Neural progenitor cell (in vitro differentiated cells): ENCODE measurements at regions not wholly inside any gene's neighbourhood (a gene's known extent, or its start where the extent isn't known, plus 50 kb on each side); places are given as distances from the start of the nearest gene placed in this dataset.
A peak's percentile ranks its signal among the peaks of the same experiment; 100 is the strongest.

Source experiments
- DNase-seq: peaks from one replicate; pipeline ENCODE4 v3.0.0-alpha.2; 2016; ENCODE audit warnings: low spot score
- H2AFZ ChIP-seq: fragments of 200-600 bp; sonication (generic); replicated peaks from 2 replicates; pipeline ENCODE4 v1.6.1; 2016; ENCODE audit warnings: antibody characterized with exemption
- H3F3A ChIP-seq: fragments of 200-600 bp; sonication (generic); 2 replicates; pipeline ENCODE4 v1.6.1; 2016; ENCODE audit warnings: antibody characterized with exemption, low read depth
- H3K27ac ChIP-seq: fragments of 200-600 bp; sonication (generic); 2 replicates; pipeline ENCODE4 v1.5.1; 2016; ENCODE audit warnings: mild to moderate bottlenecking
- H3K27me3 ChIP-seq: fragments of 200-600 bp; sonication (generic); 2 replicates; pipeline ENCODE4 v1.6.1; 2016; ENCODE audit warnings: mild to moderate bottlenecking, moderate library complexity
- H3K36me3 ChIP-seq: fragments of 200-600 bp; sonication (generic); 2 replicates; pipeline ENCODE4 v1.5.1; 2016
- H3K4me1 ChIP-seq: fragments of 200-600 bp; sonication (generic); 2 replicates; pipeline ENCODE4 v1.6.1; 2016; ENCODE audit warnings: mixed run types
- H3K4me2 ChIP-seq: fragments of 200-600 bp; sonication (generic); 2 replicates; pipeline ENCODE4 v1.6.1; 2016
- H3K4me3 ChIP-seq: fragments of 200-600 bp; sonication (generic); 2 replicates; pipeline ENCODE4 v1.5.1; 2016
- H3K79me2 ChIP-seq: fragments of 200-600 bp; sonication (generic); 2 replicates; pipeline ENCODE4 v1.6.1; 2016; ENCODE audit warnings: low read depth
- H3K9ac ChIP-seq: fragments of 200-600 bp; sonication (generic); 2 replicates; pipeline ENCODE4 v1.6.1; 2016
- H3K9me3 ChIP-seq: fragments of 200-600 bp; sonication (generic); 2 replicates; pipeline ENCODE4 v1.5.1; 2016; ENCODE audit warnings: low read depth
- H4K20me1 ChIP-seq: fragments of 200-600 bp; sonication (generic); 2 replicates; pipeline ENCODE4 v1.6.1; 2016; ENCODE audit warnings: low read depth
- H3K27ac Mint-ChIP-seq: 3 replicates; pipeline ENCODE4 v1.8.0; 2021; ENCODE audit warnings: mixed read lengths
- H3K27me3 Mint-ChIP-seq: 2 replicates; pipeline ENCODE4 v1.8.0; 2022; ENCODE audit warnings: low read depth, mild to moderate bottlenecking, inconsistent platforms, moderate library complexity, mixed read lengths; ENCODE audit not compliant: insufficient read depth
- H3K36me3 Mint-ChIP-seq: 3 replicates; pipeline ENCODE4 v1.8.0; 2021; ENCODE audit warnings: mixed read lengths
- H3K4me1 Mint-ChIP-seq: 3 replicates; pipeline ENCODE4 v1.8.0; 2021; ENCODE audit warnings: mixed read lengths
- H3K4me3 Mint-ChIP-seq: 3 replicates; pipeline ENCODE4 v1.8.0; 2021; ENCODE audit warnings: mild to moderate bottlenecking, moderate library complexity, mixed read lengths
- H3K9me3 Mint-ChIP-seq: 3 replicates; pipeline ENCODE4 v1.8.0; 2020; ENCODE audit warnings: mixed read lengths
- CTCF ChIP-seq: fragments of 200-600 bp; sonication (generic); IDR thresholded peaks from 2 replicates; pipeline ENCODE4 v1.5.1; 2017; ENCODE audit warnings: antibody characterized with exemption, mild to moderate bottlenecking
- EZH2 ChIP-seq: fragments of 200-600 bp; sonication (generic); IDR thresholded peaks from 2 replicates; pipeline ENCODE4 v1.6.1; 2017; ENCODE audit warnings: antibody characterized with exemption, mild to moderate bottlenecking, moderate library complexity
- EZH2phosphoT487 ChIP-seq: fragments of 200-600 bp; sonication (generic); IDR thresholded peaks from 2 replicates; pipeline ENCODE4 v1.6.1; 2017; ENCODE audit warnings: antibody characterized with exemption

GRCh38 chr10:85448716-85449115, 917.9 kb downstream of the GRID1 start:
- H3K27ac Mint-ChIP-seq: no peak overlapping the region
- no peak overlapping the region for H3K4me2 ChIP-seq
- no peak for DNase-seq

GRCh38 chr10:85454386-85454785, 912.2 kb downstream of the GRID1 start:
- peaks cover 4% of the 10 kb centered on the region for H3K9me3 Mint-ChIP-seq
- peaks cover 9% of the 10 kb centered on the region for H3K4me1 Mint-ChIP-seq
- no peak overlapping the region for H3K4me3 ChIP-seq
- H3K4me2 ChIP-seq: no peak overlapping the region
- no peaks in the 10 kb centered on the region for H3K79me2 ChIP-seq
- no peak overlapping the region for H2AFZ ChIP-seq
- H3K27me3 ChIP-seq: no peaks in the 10 kb centered on the region
- H3K4me1 ChIP-seq: peaks cover 3% of the 10 kb centered on the region
- H4K20me1 ChIP-seq: no peaks in the 10 kb centered on the region
- H3K36me3 Mint-ChIP-seq: peaks cover 2% of the 10 kb centered on the region
- H3K9ac ChIP-seq: no peak overlapping the region
- no peak overlapping the region for H3K27ac Mint-ChIP-seq
- no peak overlapping the region for H3K4me3 Mint-ChIP-seq
- DNase-seq: no peak
- no peaks in the 10 kb centered on the region for H3K9me3 ChIP-seq
- no peaks in the 10 kb centered on the region for H3K36me3 ChIP-seq
- H3K27ac ChIP-seq: no peak overlapping the region
- peaks cover 4% of the 10 kb centered on the region for H3K27me3 Mint-ChIP-seq
- no peaks in the 10 kb centered on the region for H3F3A ChIP-seq
- TF ChIP-seq EZH2: no peak

More at GRCh38 chr10:85448716-85449115, 917.9 kb downstream of the GRID1 start:
- Mint-ChIP-seq H3K9me3 (peaks cover 4% of the 10 kb centered on the region), H3K4me1 (peaks cover 4% of the 10 kb centered on the region), H3K27me3 (peaks cover 2% of the 10 kb centered on the region), H3K4me3 (no peak overlapping the region), H3K36me3 (peaks cover 2% of the 10 kb centered on the region)
- Histone ChIP-seq H2AFZ (no peak overlapping the region), H3K4me1 (no peaks in the 10 kb centered on the region), H3F3A (no peaks in the 10 kb centered on the region), H4K20me1 (no peaks in the 10 kb centered on the region), H3K36me3 (no peaks in the 10 kb centered on the region), H3K9me3 (no peaks in the 10 kb centered on the region), H3K79me2 (no peaks in the 10 kb centered on the region), H3K9ac (no peak overlapping the region), H3K27me3 (no peaks in the 10 kb centered on the region), H3K4me3 (no peak overlapping the region), H3K27ac (no peak overlapping the region)
- TF ChIP-seq EZH2: no peak
- TF ChIP-seq EZH2phosphoT487: no peak
- TF ChIP-seq CTCF: no peak

GRCh38 chr10:85457191-85457590, 909.4 kb downstream of the GRID1 start:
- H3K4me1 Mint-ChIP-seq: peaks cover 9% of the 10 kb centered on the region
- Histone ChIP-seq H3K36me3 (no peaks in the 10 kb centered on the region), H3K4me3 (no peak overlapping the region), H3K79me2 (no peaks in the 10 kb centered on the region), H2AFZ (no peak overlapping the region), H3K9ac (no peak overlapping the region), H3K27me3 (no peaks in the 10 kb centered on the region), H3K27ac (no peak overlapping the region), H3K4me2 (no peak overlapping the region), H3K4me1 (peaks cover 3% of the 10 kb centered on the region), H3F3A (no peaks in the 10 kb centered on the region), H4K20me1 (no peaks in the 10 kb centered on the region), H3K9me3 (no peaks in the 10 kb centered on the region)
- DNase-seq: peak; percentile 28
- TF ChIP-seq EZH2 (no peak), EZH2phosphoT487 (no peak), CTCF (no peak)
- no peaks in the 10 kb centered on the region for H3K36me3 Mint-ChIP-seq
- H3K27me3 Mint-ChIP-seq: peaks cover 2% of the 10 kb centered on the region
- H3K27ac Mint-ChIP-seq: no peak overlapping the region
- no peaks in the 10 kb centered on the region for H3K9me3 Mint-ChIP-seq
- H3K4me3 Mint-ChIP-seq: no peak overlapping the region

GRCh38 chr10:85458324-85458723, 908.3 kb downstream of the GRID1 start:
- Histone ChIP-seq H3K27me3 (no peaks in the 10 kb centered on the region), H3K27ac (no peak overlapping the region), H3K79me2 (no peaks in the 10 kb centered on the region), H4K20me1 (no peaks in the 10 kb centered on the region), H3K4me2 (no peak overlapping the region), H2AFZ (no peak overlapping the region), H3K4me1 (peaks cover 3% of the 10 kb centered on the region), H3F3A (no peaks in the 10 kb centered on the region), H3K9ac (no peak overlapping the region), H3K4me3 (no peak overlapping the region), H3K36me3 (no peaks in the 10 kb centered on the region), H3K9me3 (no peaks in the 10 kb centered on the region)
- Mint-ChIP-seq H3K27ac (no peak overlapping the region), H3K4me1 (peaks cover 9% of the 10 kb centered on the region), H3K36me3 (no peaks in the 10 kb centered on the region), H3K9me3 (no peaks in the 10 kb centered on the region), H3K27me3 (peaks cover 2% of the 10 kb centered on the region), H3K4me3 (no peak overlapping the region)
- no peak for TF ChIP-seq CTCF
- TF ChIP-seq EZH2: no peak
- TF ChIP-seq EZH2phosphoT487: no peak
- no peak for DNase-seq
